Rectal smooth muscle tissue (tissue), 1 donor: ENCODE measurements at regions not wholly inside any gene's neighbourhood (a gene's known extent, or its start where the extent isn't known, plus 50 kb on each side); places are given as distances from the start of the nearest gene placed in this dataset.

Experiments used
- H3K27ac ChIP-seq: one replicate; pipeline ENCODE4 v1.7.0; 2013; ENCODE audit warnings: low read depth, low read length, inconsistent platforms
- H3K27me3 ChIP-seq: one replicate; pipeline ENCODE4 v1.7.0; 2013; ENCODE audit warnings: low read length; ENCODE audit not compliant: control insufficient read depth, insufficient read depth
- H3K36me3 ChIP-seq: one replicate; pipeline ENCODE4 v1.7.0; 2013; ENCODE audit warnings: low read length; ENCODE audit not compliant: control insufficient read depth, insufficient read depth
- H3K4me1 ChIP-seq: one replicate; pipeline ENCODE4 v1.7.0; 2013; ENCODE audit warnings: low read length; ENCODE audit not compliant: control insufficient read depth, insufficient read depth
- H3K4me3 ChIP-seq: one replicate; pipeline ENCODE4 v1.7.0; 2013; ENCODE audit warnings: low read length
- H3K9ac ChIP-seq: one replicate; pipeline ENCODE4 v1.7.0; 2013; ENCODE audit warnings: low read length

DNA sequence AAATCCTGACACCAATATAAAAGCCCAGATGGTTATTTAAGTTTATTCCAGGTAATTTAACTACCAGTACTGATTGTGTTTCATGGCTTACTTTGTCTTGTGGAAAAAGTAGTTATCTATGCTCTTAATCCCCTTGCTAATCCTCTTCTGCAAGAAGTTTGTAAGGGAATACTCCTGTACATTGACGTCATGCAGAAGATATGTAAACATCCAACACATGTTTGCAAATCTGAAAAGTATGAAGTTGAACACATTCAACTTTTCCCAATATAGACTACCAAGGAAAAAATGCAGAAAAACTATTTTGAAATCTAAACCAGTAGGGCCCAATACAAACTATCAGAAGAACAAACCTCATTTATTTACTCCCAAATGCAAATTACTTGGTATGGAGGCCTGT is 56.3 kb upstream of the ELL2 start:
- H3K36me3 ChIP-seq: no peaks in the 10 kb centered on the region
- H3K9ac ChIP-seq: no peak overlapping the region
- H3K4me1 ChIP-seq: no peaks in the 10 kb centered on the region
- no peak overlapping the region for H3K27ac ChIP-seq
- H3K27me3 ChIP-seq: no peaks in the 10 kb centered on the region
- H3K4me3 ChIP-seq: no peak overlapping the region

DNA sequence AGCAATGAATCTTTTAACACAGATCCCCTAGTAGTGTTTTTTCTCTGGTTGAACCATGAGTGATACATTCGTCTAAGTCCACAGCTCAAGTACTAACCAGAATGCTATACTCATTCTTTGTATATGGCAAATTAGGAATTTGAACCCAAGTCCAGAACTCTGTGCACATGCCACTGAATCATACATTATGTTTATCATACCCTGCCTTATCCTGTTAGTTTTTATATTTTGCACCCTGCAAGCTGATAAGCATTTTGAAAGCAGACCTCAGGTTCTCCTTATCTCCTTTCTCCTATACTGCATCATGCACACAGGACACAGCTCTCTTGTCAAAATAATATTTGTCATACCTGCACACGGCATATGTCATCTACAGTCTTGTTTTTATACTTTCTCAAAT is 54.6 kb upstream of the ELL2 start:
- Histone ChIP-seq H3K9ac (no peak overlapping the region), H3K4me3 (no peak overlapping the region), H3K4me1 (no peaks in the 10 kb centered on the region), H3K27me3 (no peaks in the 10 kb centered on the region), H3K27ac (no peak overlapping the region), H3K36me3 (no peaks in the 10 kb centered on the region)

DNA sequence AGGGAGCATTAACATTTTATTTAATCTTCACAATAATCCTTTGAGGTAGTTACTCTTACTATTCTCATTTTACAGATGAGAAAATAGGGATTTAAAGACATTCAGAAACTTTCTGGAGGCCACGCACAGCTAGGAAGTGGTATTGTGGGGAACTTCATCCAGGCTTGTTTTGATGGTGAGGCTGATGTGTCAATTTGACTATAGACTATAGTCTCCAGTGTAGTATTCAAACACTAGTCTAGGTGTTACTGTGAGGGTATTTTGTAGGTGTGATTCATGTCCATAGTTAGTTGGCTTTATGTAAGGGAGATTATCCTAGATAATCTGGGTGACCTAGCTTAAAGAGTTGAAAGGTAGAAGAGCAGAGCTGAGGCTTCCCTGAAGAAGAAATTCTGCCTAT is 54.1 kb upstream of the ELL2 start:
- H3K9ac ChIP-seq: no peak overlapping the region
- H3K27ac ChIP-seq: no peak overlapping the region
- no peaks in the 10 kb centered on the region for H3K27me3 ChIP-seq
- H3K4me3 ChIP-seq: no peak overlapping the region
- H3K4me1 ChIP-seq: no peaks in the 10 kb centered on the region
- H3K36me3 ChIP-seq: no peaks in the 10 kb centered on the region

DNA sequence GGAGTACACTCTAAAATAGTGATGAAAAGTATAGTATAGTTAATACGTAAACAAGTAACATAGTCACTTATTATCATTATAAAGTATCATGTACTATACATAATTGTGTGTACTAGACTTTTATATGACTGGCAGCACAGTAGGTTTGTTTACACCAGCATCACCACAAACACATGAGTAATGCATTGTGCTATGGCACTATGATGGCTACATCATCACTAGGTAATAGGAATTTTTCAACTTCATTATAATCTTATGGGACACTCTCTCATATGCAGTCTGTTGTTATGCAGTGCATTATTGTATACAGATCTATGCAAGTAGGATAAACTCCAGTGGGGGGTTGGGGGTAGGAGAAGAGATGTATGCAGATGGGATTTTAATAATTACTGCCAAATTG is 52.7 kb upstream of the ELL2 start:
- no peaks in the 10 kb centered on the region for H3K4me1 ChIP-seq
- H3K9ac ChIP-seq: no peak overlapping the region
- no peaks in the 10 kb centered on the region for H3K27me3 ChIP-seq
- no peak overlapping the region for H3K4me3 ChIP-seq
- no peak overlapping the region for H3K27ac ChIP-seq
- no peaks in the 10 kb centered on the region for H3K36me3 ChIP-seq

DNA sequence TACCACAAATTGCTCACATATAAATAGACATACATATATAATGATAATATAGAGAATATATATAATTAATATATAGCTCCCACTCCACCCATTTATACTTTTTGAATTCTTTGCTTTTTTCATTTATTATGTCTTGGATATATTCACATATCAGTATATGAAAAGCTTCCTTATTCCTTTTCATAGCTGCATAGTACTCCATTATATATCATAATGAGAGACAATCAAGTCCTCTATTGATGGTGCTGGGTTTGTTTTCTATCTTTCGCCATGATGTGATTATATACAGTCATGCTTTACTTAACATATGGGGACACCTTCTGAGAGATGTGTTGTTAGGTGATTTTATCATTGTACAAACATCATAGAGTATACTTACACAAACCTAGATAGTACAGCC is 51.6 kb upstream of the ELL2 start:
- Histone ChIP-seq H3K4me3 (no peak overlapping the region), H3K27ac (no peak overlapping the region), H3K36me3 (no peaks in the 10 kb centered on the region), H3K27me3 (no peaks in the 10 kb centered on the region), H3K4me1 (no peaks in the 10 kb centered on the region), H3K9ac (no peak overlapping the region)

DNA sequence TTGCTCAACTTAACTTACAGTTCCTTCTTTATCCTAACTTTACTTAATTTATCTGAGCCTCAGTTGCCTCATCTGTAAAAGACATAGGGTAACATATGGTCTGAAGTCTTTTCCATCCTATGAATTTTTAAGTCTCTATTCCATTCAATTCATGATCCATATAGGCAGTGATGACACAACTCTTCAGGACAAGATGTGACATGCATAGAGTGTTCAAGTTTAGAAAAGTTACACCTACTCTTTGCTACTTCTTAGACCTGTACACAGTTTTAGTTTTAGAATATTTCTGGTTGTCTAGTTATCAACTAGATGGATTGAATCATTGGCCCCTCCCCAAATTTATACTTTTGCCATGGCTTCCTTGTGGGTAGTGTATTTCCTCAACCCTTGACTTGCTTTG is 50.7 kb upstream of the ELL2 start:
- H3K4me1 ChIP-seq: no peaks in the 10 kb centered on the region
- H3K27ac ChIP-seq: no peak overlapping the region
- H3K27me3 ChIP-seq: no peaks in the 10 kb centered on the region
- H3K36me3 ChIP-seq: no peaks in the 10 kb centered on the region
- no peak overlapping the region for H3K9ac ChIP-seq
- no peak overlapping the region for H3K4me3 ChIP-seq
